A673 (cell line): ENCODE measurements at regions not wholly inside any gene's neighbourhood (a gene's known extent, or its start where the extent isn't known, plus 50 kb on each side); places are given as distances from the start of the nearest gene placed in this dataset.

Experiments used
- EZH2 ChIP-seq: fragments of 200-600 bp; sonication (generic); IDR thresholded peaks from 2 replicates; pipeline ENCODE4 v1.6.1; 2017; ENCODE audit warnings: borderline replicate concordance, low read depth, mild to moderate bottlenecking, mixed read lengths, antibody characterized with exemption, low read length; ENCODE audit not compliant: poor library complexity, severe bottlenecking
- TF ChIP-seq, protein P1 (sequence below): fragments of 300-800, 200-600 bp; sonication (generic); conservative IDR thresholded peaks from 2 replicates; pipeline ENCODE4 v1.5.1; 2017; ENCODE audit warnings: low read depth, mild to moderate bottlenecking, antibody characterized with exemption, low read length, moderate library complexity, mixed read lengths

DNA sequence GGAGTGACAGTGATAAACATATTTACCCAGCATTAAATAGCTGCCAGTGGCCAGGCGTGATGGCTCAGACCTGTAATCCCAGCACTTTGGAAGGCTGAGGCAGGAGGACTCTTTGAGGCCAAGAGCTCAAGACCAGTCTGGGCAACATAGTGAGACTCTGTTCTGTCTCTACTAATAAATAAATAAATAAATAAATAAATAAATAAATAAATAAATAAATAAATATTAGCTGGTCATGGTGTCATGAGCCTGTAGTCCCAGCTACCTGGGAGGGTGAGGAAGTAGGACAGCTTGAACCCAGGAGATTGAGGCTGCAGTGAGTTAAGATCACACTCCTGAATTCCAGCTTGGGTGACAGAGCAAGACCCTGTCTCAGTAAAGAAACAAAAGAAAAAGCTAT, 384.0 kb upstream of the ADARB2 start:
- TF ChIP-seq, protein P1, sequence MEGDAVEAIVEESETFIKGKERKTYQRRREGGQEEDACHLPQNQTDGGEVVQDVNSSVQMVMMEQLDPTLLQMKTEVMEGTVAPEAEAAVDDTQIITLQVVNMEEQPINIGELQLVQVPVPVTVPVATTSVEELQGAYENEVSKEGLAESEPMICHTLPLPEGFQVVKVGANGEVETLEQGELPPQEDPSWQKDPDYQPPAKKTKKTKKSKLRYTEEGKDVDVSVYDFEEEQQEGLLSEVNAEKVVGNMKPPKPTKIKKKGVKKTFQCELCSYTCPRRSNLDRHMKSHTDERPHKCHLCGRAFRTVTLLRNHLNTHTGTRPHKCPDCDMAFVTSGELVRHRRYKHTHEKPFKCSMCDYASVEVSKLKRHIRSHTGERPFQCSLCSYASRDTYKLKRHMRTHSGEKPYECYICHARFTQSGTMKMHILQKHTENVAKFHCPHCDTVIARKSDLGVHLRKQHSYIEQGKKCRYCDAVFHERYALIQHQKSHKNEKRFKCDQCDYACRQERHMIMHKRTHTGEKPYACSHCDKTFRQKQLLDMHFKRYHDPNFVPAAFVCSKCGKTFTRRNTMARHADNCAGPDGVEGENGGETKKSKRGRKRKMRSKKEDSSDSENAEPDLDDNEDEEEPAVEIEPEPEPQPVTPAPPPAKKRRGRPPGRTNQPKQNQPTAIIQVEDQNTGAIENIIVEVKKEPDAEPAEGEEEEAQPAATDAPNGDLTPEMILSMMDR: no peak
- no peak for TF ChIP-seq EZH2
